Activated T-helper 2 cell treated with anti-CD3 and anti-CD28 coated beads, Interferon-gamma antibody, Interleukin-2, Interleukin-4, amounts not matched to agents 10 μg/mL and 5 μg/mL and 100 μg/mL, durations not matched to agents 14 hours and 24 hours and 36 hours (primary cell): ENCODE measurements at regions not wholly inside any gene's neighbourhood (a gene's known extent, or its start where the extent isn't known, plus 50 kb on each side); places are given as distances from the start of the nearest gene placed in this dataset.

Experiments
- DNase-seq: peaks from one replicate; pipeline ENCODE4 v3.0.0; 2021; ENCODE audit warnings: low spot score
- H3K27ac Mint-ChIP-seq: one replicate; pipeline ENCODE4 v1.8.0; 2021; ENCODE audit warnings: mixed read lengths
- H3K27me3 Mint-ChIP-seq: one replicate; pipeline ENCODE4 v1.8.0; 2021; ENCODE audit warnings: low read depth, mixed read lengths
- H3K36me3 Mint-ChIP-seq: one replicate; pipeline ENCODE4 v1.8.0; 2021; ENCODE audit warnings: low read depth, mixed read lengths
- H3K4me1 Mint-ChIP-seq: one replicate; pipeline ENCODE4 v1.8.0; 2021; ENCODE audit warnings: low read depth, mixed read lengths
- H3K4me3 Mint-ChIP-seq: one replicate; pipeline ENCODE4 v1.8.0; 2021; ENCODE audit warnings: low read depth, mild to moderate bottlenecking, moderate library complexity, mixed read lengths
- H3K9me3 Mint-ChIP-seq: one replicate; pipeline ENCODE4 v1.8.0; 2021; ENCODE audit warnings: mixed read lengths
- intact Hi-C: fragments of 100-400 bp; cut with micrococcal nuclease; formaldehyde crosslinking; loops from one replicate; pipeline ENCODE4 v1.15.1; 2023

- Mint-ChIP-seq H3K27ac (peak overlapping the region; percentile 69), H3K4me3 (no peak overlapping the region), H3K36me3 (peaks cover 6% of the 10 kb centered on the region), H3K9me3 (peaks cover 21% of the 10 kb centered on the region), H3K27me3 (peaks cover 1% of the 10 kb centered on the region), H3K4me1 (peaks cover 9% of the 10 kb centered on the region)
- DNase-seq: no peak
- intact Hi-C loops: no loop called here
Measured at GRCh38 chr5:175579742-175580432, 78.0 kb upstream of the HRH2 start.

DNA sequence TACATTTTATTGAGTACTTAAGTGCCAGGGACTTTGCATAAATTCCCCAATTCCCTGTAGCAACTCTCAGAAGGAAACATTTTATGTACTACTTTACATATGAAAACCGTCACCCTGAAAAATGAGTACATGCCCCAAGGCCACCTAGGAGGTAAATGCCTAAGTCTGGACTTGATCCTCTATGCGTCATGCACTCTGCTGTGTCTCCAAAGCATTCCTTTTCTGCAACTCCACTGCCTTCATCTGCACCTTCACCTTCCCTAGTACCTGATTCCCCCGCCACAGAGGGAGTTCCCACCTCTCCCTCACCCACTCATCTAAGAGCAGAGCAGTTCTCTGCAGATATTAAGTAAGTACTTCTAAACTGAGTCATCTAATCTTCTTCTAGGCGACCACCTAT is 75.2 kb upstream of the HRH2 start:
- no peak for DNase-seq
- intact Hi-C loops: no loop called here
- no peak overlapping the region for H3K27ac Mint-ChIP-seq
- H3K36me3 Mint-ChIP-seq: peaks cover 6% of the 10 kb centered on the region
- peaks cover 7% of the 10 kb centered on the region for H3K27me3 Mint-ChIP-seq
- H3K4me1 Mint-ChIP-seq: peaks cover 4% of the 10 kb centered on the region
- peaks cover 32% of the 10 kb centered on the region for H3K9me3 Mint-ChIP-seq
- H3K4me3 Mint-ChIP-seq: no peak overlapping the region

- H3K9me3 Mint-ChIP-seq: peaks cover 27% of the 10 kb centered on the region
- DNase-seq: no peak
- H3K36me3 Mint-ChIP-seq: peaks cover 4% of the 10 kb centered on the region
- H3K27ac Mint-ChIP-seq: no peak overlapping the region
- no peak overlapping the region for H3K4me3 Mint-ChIP-seq
- H3K4me1 Mint-ChIP-seq: no peaks in the 10 kb centered on the region
- peaks cover 9% of the 10 kb centered on the region for H3K27me3 Mint-ChIP-seq
- intact Hi-C loops: no loop called here
Measured at GRCh38 chr5:175585567-175585966, 72.3 kb upstream of the HRH2 start.

- peaks cover 9% of the 10 kb centered on the region for H3K27me3 Mint-ChIP-seq
- DNase-seq: no peak
- intact Hi-C loops: no loop called here
- H3K36me3 Mint-ChIP-seq: no peaks in the 10 kb centered on the region
- no peaks in the 10 kb centered on the region for H3K4me1 Mint-ChIP-seq
- H3K4me3 Mint-ChIP-seq: no peak overlapping the region
- H3K27ac Mint-ChIP-seq: no peak overlapping the region
- H3K9me3 Mint-ChIP-seq: peaks cover 11% of the 10 kb centered on the region
Measured at GRCh38 chr5:175588709-175589429, 69.0 kb upstream of the HRH2 start.

- no peak overlapping the region for H3K27ac Mint-ChIP-seq
- no peaks in the 10 kb centered on the region for H3K4me1 Mint-ChIP-seq
Measured at GRCh38 chr5:175589714-175590113, 68.2 kb upstream of the HRH2 start.

GRCh38 chr5:175590471-175590881 is 67.4 kb upstream of the HRH2 start:
- Mint-ChIP-seq H3K27ac (no peak overlapping the region), H3K27me3 (peaks cover 10% of the 10 kb centered on the region), H3K9me3 (peaks cover 17% of the 10 kb centered on the region), H3K4me1 (no peaks in the 10 kb centered on the region), H3K36me3 (no peaks in the 10 kb centered on the region), H3K4me3 (no peak overlapping the region)
- DNase-seq: no peak
- intact Hi-C loops: no loop called here

More at GRCh38 chr5:175589714-175590113, 68.2 kb upstream of the HRH2 start:
- Mint-ChIP-seq H3K27me3 (peaks cover 10% of the 10 kb centered on the region), H3K4me3 (no peak overlapping the region), H3K36me3 (no peaks in the 10 kb centered on the region), H3K9me3 (peaks cover 17% of the 10 kb centered on the region)
- DNase-seq: no peak
- intact Hi-C loops: no loop called here

GRCh38 chr5:175591293-175591692 is 66.6 kb upstream of the HRH2 start:
- H3K27me3 Mint-ChIP-seq: peaks cover 3% of the 10 kb centered on the region
- H3K9me3 Mint-ChIP-seq: peaks cover 10% of the 10 kb centered on the region
- H3K27ac Mint-ChIP-seq: no peak overlapping the region
- no peak for DNase-seq
- intact Hi-C loops: no loop called here
- no peak overlapping the region for H3K4me3 Mint-ChIP-seq
- no peaks in the 10 kb centered on the region for H3K4me1 Mint-ChIP-seq
- no peaks in the 10 kb centered on the region for H3K36me3 Mint-ChIP-seq

- Mint-ChIP-seq H3K4me1 (no peaks in the 10 kb centered on the region), H3K36me3 (no peaks in the 10 kb centered on the region), H3K27ac (no peak overlapping the region), H3K27me3 (peaks cover 5% of the 10 kb centered on the region), H3K9me3 (peaks cover 6% of the 10 kb centered on the region), H3K4me3 (no peak overlapping the region)
- intact Hi-C loops: no loop called here
- no peak for DNase-seq
Measured at GRCh38 chr5:175593794-175594193, 64.1 kb upstream of the HRH2 start.

- intact Hi-C loops: no loop called here
- no peak for DNase-seq
- Mint-ChIP-seq H3K9me3 (peaks cover 6% of the 10 kb centered on the region), H3K36me3 (no peaks in the 10 kb centered on the region), H3K4me3 (no peak overlapping the region), H3K27me3 (peaks cover 6% of the 10 kb centered on the region), H3K27ac (no peak overlapping the region), H3K4me1 (no peaks in the 10 kb centered on the region)
Measured at GRCh38 chr5:175595905-175596304, 62.0 kb upstream of the HRH2 start.

GRCh38 chr5:175596761-175597189 is 61.1 kb upstream of the HRH2 start:
- no peak for DNase-seq
- intact Hi-C loops: no loop called here
- Mint-ChIP-seq H3K27me3 (peaks cover 6% of the 10 kb centered on the region), H3K4me3 (no peak overlapping the region), H3K4me1 (no peaks in the 10 kb centered on the region), H3K27ac (no peak overlapping the region), H3K9me3 (peaks cover 6% of the 10 kb centered on the region), H3K36me3 (no peaks in the 10 kb centered on the region)

DNA sequence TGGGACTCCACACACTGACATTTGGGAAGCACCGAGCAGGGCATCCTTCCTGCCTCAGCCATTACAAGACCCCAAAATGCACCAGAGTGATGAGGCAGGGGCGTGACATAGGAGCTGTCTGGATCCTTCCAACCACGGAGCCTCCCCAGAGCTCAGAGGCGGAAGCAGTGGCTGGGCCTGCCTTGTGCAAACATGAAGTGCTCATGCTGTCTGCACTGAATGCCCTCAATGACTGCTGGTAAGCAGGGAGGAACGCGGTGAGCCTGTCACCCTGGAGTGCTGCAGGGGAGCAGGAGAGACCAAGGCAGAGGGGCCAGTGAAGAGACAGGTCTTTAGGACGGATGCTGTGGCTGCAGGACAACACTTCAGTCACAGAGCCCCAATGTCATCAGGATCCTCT is 60.2 kb upstream of the HRH2 start:
- peaks cover 6% of the 10 kb centered on the region for H3K27me3 Mint-ChIP-seq

GRCh38 chr5:175598774-175599173 is 59.1 kb upstream of the HRH2 start:
- no peaks in the 10 kb centered on the region for H3K4me1 Mint-ChIP-seq
- H3K9me3 Mint-ChIP-seq: peaks cover 6% of the 10 kb centered on the region
- DNase-seq: no peak
- no peak overlapping the region for H3K27ac Mint-ChIP-seq
- H3K4me3 Mint-ChIP-seq: no peak overlapping the region
- peaks cover 11% of the 10 kb centered on the region for H3K27me3 Mint-ChIP-seq
- intact Hi-C loops: no loop called here
- no peaks in the 10 kb centered on the region for H3K36me3 Mint-ChIP-seq

More for the DNA sequence above, 60.2 kb upstream of the HRH2 start:
- Mint-ChIP-seq H3K9me3 (peaks cover 6% of the 10 kb centered on the region), H3K27ac (no peak overlapping the region), H3K36me3 (no peaks in the 10 kb centered on the region), H3K4me3 (no peak overlapping the region), H3K4me1 (no peaks in the 10 kb centered on the region)
- DNase-seq: no peak
- intact Hi-C loops: no loop called here

DNA sequence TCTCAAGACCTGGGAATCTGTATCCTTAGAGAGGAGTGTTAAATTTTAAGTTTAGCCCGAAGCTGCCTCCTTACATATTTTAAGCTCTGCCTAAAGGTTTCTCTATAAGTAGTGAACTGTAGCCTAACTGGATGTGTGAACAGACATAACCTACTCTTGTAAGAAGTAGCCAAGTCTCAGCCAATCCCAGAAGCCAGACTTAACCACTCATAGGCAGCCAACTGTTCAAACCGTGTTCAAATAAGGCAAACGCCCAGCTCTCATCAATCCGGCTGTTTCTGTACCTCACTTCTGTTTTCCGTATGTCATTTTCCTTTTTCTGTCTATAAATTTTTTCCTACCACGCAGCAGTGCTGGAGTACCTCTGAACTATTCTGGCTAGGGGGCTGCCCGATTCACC is 58.7 kb upstream of the HRH2 start:
- Mint-ChIP-seq H3K27me3 (peaks cover 11% of the 10 kb centered on the region), H3K9me3 (peaks cover 3% of the 10 kb centered on the region), H3K27ac (no peak overlapping the region), H3K4me1 (no peaks in the 10 kb centered on the region), H3K4me3 (no peak overlapping the region), H3K36me3 (no peaks in the 10 kb centered on the region)
- DNase-seq: no peak
- intact Hi-C loops: no loop called here
